HG02938 (cell line): ENCODE measurements at regions not wholly inside any gene's neighbourhood (a gene's known extent, or its start where the extent isn't known, plus 50 kb on each side); places are given as distances from the start of the nearest gene placed in this dataset.

ENCODE experiments used
- ATAC-seq: cut with Tn5 transposase; IDR thresholded peaks from one replicate; pipeline ENCODE4 v1.9.1; 2021; ENCODE audit warnings: mild to moderate bottlenecking, moderate library complexity; ENCODE audit not compliant: unreplicated experiment

GRCh38 chr3:72698154-72698917, 149.9 kb downstream of the SHQ1 start:
- no peak for ATAC-seq

- no peak for ATAC-seq
These were observed 150.5 kb downstream of the SHQ1 start for GRCh38 chr3:72697717-72698116.

GRCh38 chr3:72696815-72697214, 151.4 kb downstream of the SHQ1 start:
- no peak for ATAC-seq

GRCh38 chr3:72694398-72694797, 153.8 kb downstream of the SHQ1 start:
- ATAC-seq: no peak

GRCh38 chr3:72692990-72693389, 155.3 kb downstream of the SHQ1 start:
- no peak for ATAC-seq

- ATAC-seq: no peak
These were observed 157.6 kb downstream of the SHQ1 start for GRCh38 chr3:72690629-72691028.

GRCh38 chr3:72682936-72683452, 165.3 kb downstream of the SHQ1 start:
- ATAC-seq: no peak

GRCh38 chr3:72681598-72681997, 166.6 kb downstream of the SHQ1 start:
- no peak for ATAC-seq

GRCh38 chr3:72680766-72681165, 167.5 kb downstream of the SHQ1 start:
- no peak for ATAC-seq

- ATAC-seq: no peak
These were observed 168.6 kb downstream of the SHQ1 start for GRCh38 chr3:72679540-72680198.

- ATAC-seq: no peak
These were observed 169.4 kb downstream of the SHQ1 start for GRCh38 chr3:72678867-72679266.

GRCh38 chr3:72678380-72678779, 169.9 kb downstream of the SHQ1 start:
- no peak for ATAC-seq

GRCh38 chr3:72675243-72675642, 173.0 kb downstream of the SHQ1 start:
- ATAC-seq: no peak

- ATAC-seq: no peak
These were observed 175.1 kb downstream of the SHQ1 start for GRCh38 chr3:72673011-72673771.

- no peak for ATAC-seq
These were observed 179.0 kb downstream of the SHQ1 start for GRCh38 chr3:72669224-72669623.

- no peak for ATAC-seq
These were observed 181.8 kb downstream of the SHQ1 start for GRCh38 chr3:72666447-72666755.

GRCh38 chr3:72665701-72666446, 182.4 kb downstream of the SHQ1 start:
- ATAC-seq: no peak

GRCh38 chr3:72665103-72665502, 183.1 kb downstream of the SHQ1 start:
- no peak for ATAC-seq

GRCh38 chr3:72664184-72664975, 183.9 kb downstream of the SHQ1 start:
- no peak for ATAC-seq

- no peak for ATAC-seq
These were observed 184.8 kb downstream of the SHQ1 start for GRCh38 chr3:72663429-72663828.
